CD4-positive, alpha-beta T cell (primary cell): ENCODE measurements at regions not wholly inside any gene's neighbourhood (a gene's known extent, or its start where the extent isn't known, plus 50 kb on each side); places are given as distances from the start of the nearest gene placed in this dataset.

Source experiments
- ATAC-seq: fragments of 200-7000 bp; cut with Tn5 transposase; one replicate; pipeline ENCODE4 v1.10.0; 2022; ENCODE audit warnings: mild to moderate bottlenecking; ENCODE audit not compliant: poor library complexity
- CTCF ChIA-PET: fragments of 350-600 bp; sonication (Branson Sonifier 250); formaldehyde crosslinking; loops from one replicate; lab custom pipeline; 2021; ENCODE audit warnings: antibody characterized with exemption, inconsistent platforms; lab: Charles Lee
- POLR2A ChIA-PET: fragments of 350-600 bp; sonication (Branson Sonifier 250); formaldehyde crosslinking; loops from one replicate; lab custom pipeline; 2021; ENCODE audit warnings: antibody characterized with exemption, inconsistent platforms; lab: Charles Lee
- DNase-seq, 14 experiments: peaks; one replicate each; pipeline ENCODE4 v3.0.0-alpha.2; 2013 to 2020; ENCODE audit warnings: mixed read lengths in 2 of 14
- H3K27ac ChIP-seq, 2 donors: one replicate each; pipeline versions ENCODE4 v1.5.1 to v1.7.0; 2013; ENCODE audit warnings: low read length in 2 of 2, low read depth in 1 of 2, mild to moderate bottlenecking in 1 of 2
- H3K27me3 ChIP-seq, 2 experiments: 1 replicate in 1 of 2; 2 replicates in 1 of 2; pipeline versions ENCODE4 v1.6.1 to v1.7.0; 2013; ENCODE audit warnings: low read length in 2 of 2, control low read depth in 1 of 2, mild to moderate bottlenecking in 1 of 2, moderate library complexity in 1 of 2; ENCODE audit not compliant: insufficient read depth in 2 of 2, control insufficient read depth in 1 of 2
- H3K36me3 ChIP-seq: one replicate; pipeline ENCODE4 v1.6.1; 2013; ENCODE audit warnings: low read length, control low read depth; ENCODE audit not compliant: insufficient read depth
- H3K4me1 ChIP-seq: one replicate; pipeline ENCODE4 v1.6.1; 2013; ENCODE audit warnings: low read length, control low read depth; ENCODE audit not compliant: insufficient read depth
- H3K4me3 ChIP-seq: one replicate; pipeline ENCODE4 v1.5.1; 2013; ENCODE audit warnings: mild to moderate bottlenecking, low read length, moderate library complexity
- H3K9me3 ChIP-seq, 2 experiments: 1 replicate in 1 of 2; 2 replicates in 1 of 2; pipeline versions ENCODE4 v1.6.1 to v1.7.0; 2013; ENCODE audit warnings: low read length in 2 of 2, mild to moderate bottlenecking in 2 of 2, control low read depth in 1 of 2, moderate library complexity in 1 of 2; ENCODE audit not compliant: control insufficient read depth in 1 of 2, insufficient read depth in 1 of 2
- H3K27ac Mint-ChIP-seq: one replicate; pipeline ENCODE4 v1.8.0; 2020; ENCODE audit warnings: mixed read lengths
- H3K27me3 Mint-ChIP-seq: one replicate; pipeline ENCODE4 v1.8.0; 2021; ENCODE audit warnings: mixed read lengths
- H3K36me3 Mint-ChIP-seq: one replicate; pipeline ENCODE4 v1.8.0; 2021; ENCODE audit warnings: low read depth, mixed read lengths
- H3K4me1 Mint-ChIP-seq: one replicate; pipeline ENCODE4 v1.8.0; 2021; ENCODE audit warnings: low read depth, mixed read lengths
- H3K4me3 Mint-ChIP-seq: one replicate; pipeline ENCODE4 v1.8.0; 2020; ENCODE audit warnings: mild to moderate bottlenecking, mixed read lengths
- H3K9me3 Mint-ChIP-seq: one replicate; pipeline ENCODE4 v1.8.0; 2020; ENCODE audit warnings: mixed read lengths
- CTCF ChIP-seq: fragments of 200-600 bp; IDR thresholded peaks from one replicate; pipeline ENCODE4 v1.8.0; 2022; ENCODE audit warnings: antibody characterized with exemption, mild to moderate bottlenecking
- intact Hi-C, 2 experiments: fragments of 100-400 bp; cut with DNase I in 1 of 2; cut with micrococcal nuclease in 1 of 2; formaldehyde crosslinking; loops; one replicate each; pipeline versions ENCODE4 v1.15.1 to v1.9.0; 2023 to 2025; cut with DNase I, micrococcal nuclease

GRCh38 chr3:33926998-33927605 lies 128.7 kb downstream of the PDCD6IP start:
- POLR2A ChIA-PET, result no interaction called here
- no peak overlapping the region for H3K4me3 Mint-ChIP-seq
- H3K9me3 Mint-ChIP-seq, result no peaks in the 10 kb centered on the region
- no peak overlapping the region for H3K27ac Mint-ChIP-seq
- Histone ChIP-seq H3K27me3 (no peaks in the 10 kb centered on the region), H3K27ac (no peak overlapping the region), H3K4me1 (no peaks in the 10 kb centered on the region), H3K36me3 (no peaks in the 10 kb centered on the region), H3K4me3 (no peak overlapping the region), H3K9me3 (no peaks in the 10 kb centered on the region)
- TF ChIP-seq CTCF, result no peak
- no peaks in the 10 kb centered on the region for H3K36me3 Mint-ChIP-seq
- CTCF ChIA-PET, result no interaction called here
- intact Hi-C loops, result no loop called here
- ATAC-seq (no peak), DNase-seq (no peak)
- H3K27me3 Mint-ChIP-seq, result no peaks in the 10 kb centered on the region
- H3K4me1 Mint-ChIP-seq, result no peaks in the 10 kb centered on the region

GRCh38 chr3:33929813-33930212 lies 131.4 kb downstream of the PDCD6IP start:
- CTCF ChIA-PET, result no interaction called here
- no peaks in the 10 kb centered on the region for H3K4me1 Mint-ChIP-seq

GRCh38 chr3:33931512-33931911 lies 133.1 kb downstream of the PDCD6IP start:
- Histone ChIP-seq H3K4me3 (no peak overlapping the region), H3K36me3 (no peaks in the 10 kb centered on the region), H3K9me3 (no peaks in the 10 kb centered on the region), H3K4me1 (no peaks in the 10 kb centered on the region), H3K27me3 (no peaks in the 10 kb centered on the region), H3K27ac (no peak overlapping the region)
- intact Hi-C loops, result no loop called here
- Mint-ChIP-seq H3K27me3 (peaks cover 7% of the 10 kb centered on the region), H3K27ac (no peak overlapping the region), H3K4me1 (no peaks in the 10 kb centered on the region), H3K9me3 (no peaks in the 10 kb centered on the region), H3K4me3 (no peak overlapping the region), H3K36me3 (no peaks in the 10 kb centered on the region)
- ChIA-PET CTCF (no interaction called here), POLR2A (no interaction called here)
- no peak for ATAC-seq
- no peak for DNase-seq
- TF ChIP-seq CTCF, result no peak

More at GRCh38 chr3:33929813-33930212, 131.4 kb downstream of the PDCD6IP start:
- Mint-ChIP-seq H3K27me3 (no peaks in the 10 kb centered on the region), H3K36me3 (no peaks in the 10 kb centered on the region), H3K4me3 (no peak overlapping the region), H3K9me3 (no peaks in the 10 kb centered on the region), H3K27ac (no peak overlapping the region)
- Histone ChIP-seq H3K4me1 (no peaks in the 10 kb centered on the region), H3K27me3 (no peaks in the 10 kb centered on the region), H3K27ac (no peak overlapping the region), H3K9me3 (no peaks in the 10 kb centered on the region), H3K36me3 (no peaks in the 10 kb centered on the region), H3K4me3 (no peak overlapping the region)
- no peak for DNase-seq
- TF ChIP-seq CTCF, result no peak
- no peak for ATAC-seq
- intact Hi-C loops, result no loop called here
- POLR2A ChIA-PET, result no interaction called here
